Chondrocyte (in vitro differentiated cells): ENCODE measurements at regions not wholly inside any gene's neighbourhood (a gene's known extent, or its start where the extent isn't known, plus 50 kb on each side); places are given as distances from the start of the nearest gene placed in this dataset.

Experiments used
- DNase-seq: peaks from one replicate; pipeline ENCODE4 v3.0.0; 2021; ENCODE audit warnings: mixed read lengths, low spot score
- H3K27ac Mint-ChIP-seq: one replicate; pipeline ENCODE4 v1.8.0; 2021; ENCODE audit warnings: mild to moderate bottlenecking, moderate library complexity, mixed read lengths; ENCODE audit not compliant: unreplicated experiment
- H3K27me3 Mint-ChIP-seq: 2 replicates; pipeline ENCODE4 v1.8.0; 2021; ENCODE audit warnings: low read depth, mixed read lengths
- H3K36me3 Mint-ChIP-seq: 2 replicates; pipeline ENCODE4 v1.8.0; 2021; ENCODE audit warnings: low read depth, mixed read lengths
- H3K4me1 Mint-ChIP-seq: 2 replicates; pipeline ENCODE4 v1.8.0; 2021; ENCODE audit warnings: low read depth, mild to moderate bottlenecking, mixed read lengths
- H3K4me3 Mint-ChIP-seq: one replicate; pipeline ENCODE4 v1.8.0; 2021; ENCODE audit warnings: mild to moderate bottlenecking, moderate library complexity, mixed read lengths; ENCODE audit not compliant: unreplicated experiment
- H3K9me3 Mint-ChIP-seq: 2 replicates; pipeline ENCODE4 v1.8.0; 2021; ENCODE audit warnings: low read depth, mixed read lengths
- TF ChIP-seq, protein P1 (sequence below): fragments of 200-600 bp; sonication (generic); IDR thresholded peaks from 2 replicates; pipeline ENCODE4 v1.5.0; 2021; ENCODE audit warnings: antibody characterized with exemption, mild to moderate bottlenecking, moderate library complexity

DNA sequence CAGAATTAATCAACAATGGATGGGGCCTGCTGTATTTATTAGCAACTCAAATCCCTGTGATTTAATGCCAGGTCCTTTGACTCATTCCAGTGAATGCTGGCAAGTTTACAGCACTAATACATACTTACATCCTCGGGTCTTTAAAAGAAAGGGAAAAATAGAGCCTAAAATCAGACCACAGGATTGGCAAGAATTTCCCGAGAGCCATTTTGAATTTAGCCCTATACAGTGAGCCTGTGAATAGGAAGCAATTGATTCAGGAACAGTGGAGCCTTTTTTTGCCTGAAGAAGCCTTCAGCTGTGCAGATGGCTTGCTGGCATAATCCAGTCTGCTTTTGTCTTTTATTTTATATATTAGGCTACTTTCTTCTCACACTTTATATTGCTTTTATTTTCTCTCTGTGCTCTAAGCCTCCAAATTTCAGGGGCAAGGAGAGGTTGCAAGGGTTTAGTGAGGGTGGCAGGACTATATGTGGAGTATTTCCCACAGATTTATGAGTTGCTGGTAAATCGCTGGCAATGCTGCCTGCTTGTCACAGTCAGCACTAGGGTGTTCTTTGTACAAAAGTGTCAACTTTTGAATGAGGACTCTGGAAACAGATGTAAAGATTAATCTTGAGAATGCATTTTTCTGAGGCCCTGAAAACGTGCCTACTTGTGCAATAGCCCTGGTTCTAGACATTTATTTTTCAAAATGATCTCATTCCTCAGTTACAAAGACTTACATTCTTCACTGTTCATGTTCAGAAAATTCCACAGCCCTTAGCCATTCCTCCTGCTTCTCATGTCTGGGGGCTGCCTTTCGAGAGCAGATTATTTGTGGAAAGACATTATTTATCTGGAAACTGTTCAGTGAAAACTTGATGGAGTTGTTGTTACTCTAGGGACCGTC is 303.5 kb downstream of the SPRY1 start:
- TF ChIP-seq, protein P1, sequence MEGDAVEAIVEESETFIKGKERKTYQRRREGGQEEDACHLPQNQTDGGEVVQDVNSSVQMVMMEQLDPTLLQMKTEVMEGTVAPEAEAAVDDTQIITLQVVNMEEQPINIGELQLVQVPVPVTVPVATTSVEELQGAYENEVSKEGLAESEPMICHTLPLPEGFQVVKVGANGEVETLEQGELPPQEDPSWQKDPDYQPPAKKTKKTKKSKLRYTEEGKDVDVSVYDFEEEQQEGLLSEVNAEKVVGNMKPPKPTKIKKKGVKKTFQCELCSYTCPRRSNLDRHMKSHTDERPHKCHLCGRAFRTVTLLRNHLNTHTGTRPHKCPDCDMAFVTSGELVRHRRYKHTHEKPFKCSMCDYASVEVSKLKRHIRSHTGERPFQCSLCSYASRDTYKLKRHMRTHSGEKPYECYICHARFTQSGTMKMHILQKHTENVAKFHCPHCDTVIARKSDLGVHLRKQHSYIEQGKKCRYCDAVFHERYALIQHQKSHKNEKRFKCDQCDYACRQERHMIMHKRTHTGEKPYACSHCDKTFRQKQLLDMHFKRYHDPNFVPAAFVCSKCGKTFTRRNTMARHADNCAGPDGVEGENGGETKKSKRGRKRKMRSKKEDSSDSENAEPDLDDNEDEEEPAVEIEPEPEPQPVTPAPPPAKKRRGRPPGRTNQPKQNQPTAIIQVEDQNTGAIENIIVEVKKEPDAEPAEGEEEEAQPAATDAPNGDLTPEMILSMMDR = no peak
- Mint-ChIP-seq H3K9me3 (peaks cover 7% of the 10 kb centered on the region), H3K36me3 (peaks cover 1% of the 10 kb centered on the region), H3K4me3 (peak overlapping the region; percentile 44), H3K4me1 (peaks cover 30% of the 10 kb centered on the region), H3K27ac (peak overlapping the region; percentile 94), H3K27me3 (no peaks in the 10 kb centered on the region)
- DNase-seq = no peak

DNA sequence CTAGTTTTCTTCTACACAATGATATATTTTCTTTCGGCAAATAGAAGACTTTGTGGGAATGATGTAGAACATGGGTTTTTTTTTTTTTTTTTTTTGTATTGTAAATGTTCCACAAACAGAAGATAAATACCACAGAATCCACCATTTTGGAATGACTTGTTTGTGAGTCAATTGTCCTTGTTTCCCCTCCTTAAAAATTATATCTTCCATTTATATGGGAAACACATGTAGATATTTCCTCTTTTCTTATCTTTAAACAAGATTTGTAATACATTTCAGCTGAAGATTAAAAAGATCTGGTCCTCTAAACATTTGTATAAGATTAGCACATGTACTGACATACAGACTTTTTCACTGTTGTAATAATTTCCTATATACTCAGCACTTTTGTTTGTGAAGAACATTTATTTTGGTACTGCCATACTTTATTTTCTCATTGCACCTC is 304.6 kb downstream of the SPRY1 start:
- no peaks in the 10 kb centered on the region for H3K27me3 Mint-ChIP-seq
- no peak for DNase-seq
- H3K36me3 Mint-ChIP-seq = peaks cover 1% of the 10 kb centered on the region
- H3K4me1 Mint-ChIP-seq = peaks cover 32% of the 10 kb centered on the region
- H3K27ac Mint-ChIP-seq = peak overlapping the region; percentile 94
- TF ChIP-seq, protein P1 = no peak
- peaks cover 3% of the 10 kb centered on the region for H3K9me3 Mint-ChIP-seq
- H3K4me3 Mint-ChIP-seq = no peak overlapping the region

DNA sequence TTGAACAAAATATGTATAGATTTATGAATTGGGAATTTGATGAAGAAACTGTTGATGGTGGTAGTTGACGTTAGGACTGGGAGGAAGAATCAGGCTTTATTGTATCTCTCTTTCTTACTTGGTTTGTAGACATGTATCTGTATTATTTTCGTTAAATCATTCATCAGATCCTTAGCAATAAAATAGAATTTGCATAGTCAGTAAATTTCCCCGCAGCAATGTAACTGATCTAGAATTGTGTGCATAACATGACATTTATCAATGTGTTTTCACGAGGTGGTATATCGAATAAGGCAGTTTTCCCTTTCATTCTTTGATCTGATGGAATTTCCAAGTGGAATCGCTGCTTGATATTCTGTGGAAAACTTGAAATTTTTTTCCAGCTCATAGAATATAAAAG is 308.8 kb downstream of the SPRY1 start:
- H3K36me3 Mint-ChIP-seq = peaks cover 1% of the 10 kb centered on the region
- TF ChIP-seq, protein P1 = no peak
- no peak for DNase-seq
- H3K27me3 Mint-ChIP-seq = no peaks in the 10 kb centered on the region
- H3K4me1 Mint-ChIP-seq = peaks cover 32% of the 10 kb centered on the region
- no peak overlapping the region for H3K4me3 Mint-ChIP-seq
- H3K27ac Mint-ChIP-seq = no peak overlapping the region
- H3K9me3 Mint-ChIP-seq = peaks cover 4% of the 10 kb centered on the region

DNA sequence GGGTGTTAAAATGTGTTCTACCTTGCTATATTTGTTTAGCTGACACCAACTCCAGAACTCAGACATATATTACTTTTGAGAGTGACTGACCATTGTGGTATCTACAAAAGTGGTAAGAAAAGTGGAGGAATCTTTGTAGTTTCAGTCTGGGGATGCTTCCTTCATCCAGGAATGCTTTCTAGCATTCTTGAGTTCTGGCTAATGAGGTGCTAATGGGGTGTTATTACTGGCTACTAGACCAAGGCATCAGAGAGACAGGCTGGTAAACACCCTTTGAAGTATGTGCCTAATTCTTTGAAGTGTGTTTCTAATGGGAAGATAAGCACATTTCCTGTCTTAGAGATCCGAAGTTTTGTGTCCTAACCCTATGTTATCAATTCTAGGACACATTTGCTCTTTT is 310.4 kb downstream of the SPRY1 start:
- peaks cover 7% of the 10 kb centered on the region for H3K9me3 Mint-ChIP-seq
- TF ChIP-seq, protein P1 = no peak
- H3K4me3 Mint-ChIP-seq = no peak overlapping the region
- DNase-seq = no peak
- no peaks in the 10 kb centered on the region for H3K27me3 Mint-ChIP-seq
- H3K36me3 Mint-ChIP-seq = no peaks in the 10 kb centered on the region
- peaks cover 16% of the 10 kb centered on the region for H3K4me1 Mint-ChIP-seq
- no peak overlapping the region for H3K27ac Mint-ChIP-seq

DNA sequence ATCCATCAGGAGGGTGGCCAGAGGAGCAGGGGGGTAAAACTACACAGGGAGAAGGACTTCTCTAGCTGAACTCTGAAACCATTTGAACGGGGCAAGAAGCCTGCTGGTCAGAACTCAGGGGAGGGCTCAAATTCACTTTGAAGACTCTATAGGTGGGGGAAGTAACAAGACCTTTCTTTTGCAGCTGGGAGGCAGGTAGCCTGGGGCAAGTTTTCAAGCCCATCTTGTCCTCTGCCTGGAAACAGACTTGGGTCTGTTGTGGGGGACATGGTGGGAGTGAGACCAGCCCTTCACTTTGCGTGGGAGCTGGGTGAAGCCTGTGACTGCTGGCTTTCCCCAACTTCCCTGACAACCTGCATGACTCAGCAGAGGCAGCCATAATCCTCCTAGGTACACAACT is 312.3 kb downstream of the SPRY1 start:
- no peak for DNase-seq
- no peaks in the 10 kb centered on the region for H3K27me3 Mint-ChIP-seq
- peaks cover 7% of the 10 kb centered on the region for H3K9me3 Mint-ChIP-seq
- TF ChIP-seq, protein P1 = no peak
- H3K4me3 Mint-ChIP-seq = no peak overlapping the region
- H3K27ac Mint-ChIP-seq = no peak overlapping the region
- peaks cover 16% of the 10 kb centered on the region for H3K4me1 Mint-ChIP-seq
- no peaks in the 10 kb centered on the region for H3K36me3 Mint-ChIP-seq
